ENCODE measurements at regions not wholly inside any gene's neighbourhood (a gene's known extent, or its start where the extent isn't known, plus 50 kb on each side); places are given as distances from the start of the nearest gene placed in this dataset.

- intact Hi-C loops (cut with DNase I) = no loop called here
- no peaks in the 10 kb centered on the region for H3K4me1 ChIP-seq
- no peaks in the 10 kb centered on the region for H3K9me3 ChIP-seq
- no peak overlapping the region for H3K4me3 ChIP-seq
- no peaks in the 10 kb centered on the region for H3K36me3 ChIP-seq
- no peak for ATAC-seq
- TF ChIP-seq CTCF (IDR thresholded peaks at IDR 0.05) = no peak
- H3K27ac ChIP-seq = no peak overlapping the region
- no peaks in the 10 kb centered on the region for H3K27me3 ChIP-seq (ENCODE audit: low read depth)
- DNase-seq = no peak
These were observed 342.0 kb upstream of the IRX4 start for GRCh38 chr5:2224689-2225088.

GRCh38 chr5:2223303-2223702, 340.6 kb upstream of the IRX4 start:
- H3K27ac ChIP-seq = no peak overlapping the region
- no peaks in the 10 kb centered on the region for H3K27me3 ChIP-seq (ENCODE audit: low read depth)
- ATAC-seq = peak; percentile 47 to 48
- no peaks in the 10 kb centered on the region for H3K9me3 ChIP-seq
- intact Hi-C loops (cut with DNase I) = no loop called here
- TF ChIP-seq CTCF (IDR thresholded peaks at IDR 0.05) = no peak
- no peak for DNase-seq
- no peaks in the 10 kb centered on the region for H3K36me3 ChIP-seq
- H3K4me3 ChIP-seq = no peak overlapping the region
- H3K4me1 ChIP-seq = no peaks in the 10 kb centered on the region

- Histone ChIP-seq H3K36me3 (no peaks in the 10 kb centered on the region), H3K9me3 (no peaks in the 10 kb centered on the region), H3K4me1 (no peaks in the 10 kb centered on the region), H3K27ac (no peak overlapping the region), H3K27me3 (ENCODE audit: low read depth) (no peaks in the 10 kb centered on the region), H3K4me3 (no peak overlapping the region)
- DNase-seq (no peak), ATAC-seq (no peak)
- intact Hi-C loops (cut with DNase I) = no loop called here
- TF ChIP-seq CTCF (IDR thresholded peaks at IDR 0.05) = no peak
These were observed 339.7 kb upstream of the IRX4 start for GRCh38 chr5:2222246-2222992.

GRCh38 chr5:2221450-2221849, 338.7 kb upstream of the IRX4 start:
- Histone ChIP-seq H3K9me3 (no peaks in the 10 kb centered on the region), H3K27ac (no peak overlapping the region), H3K4me3 (no peak overlapping the region), H3K36me3 (no peaks in the 10 kb centered on the region), H3K4me1 (no peaks in the 10 kb centered on the region), H3K27me3 (ENCODE audit: low read depth) (no peaks in the 10 kb centered on the region)
- no peak for DNase-seq
- no peak for TF ChIP-seq CTCF (IDR thresholded peaks at IDR 0.05)
- ATAC-seq = no peak
- intact Hi-C loops (cut with DNase I) = no loop called here

GRCh38 chr5:2220741-2221140, 338.0 kb upstream of the IRX4 start:
- ATAC-seq = no peak
- DNase-seq = no peak
- Histone ChIP-seq H3K27ac (no peak overlapping the region), H3K4me1 (no peaks in the 10 kb centered on the region), H3K36me3 (no peaks in the 10 kb centered on the region), H3K9me3 (no peaks in the 10 kb centered on the region), H3K4me3 (no peak overlapping the region), H3K27me3 (ENCODE audit: low read depth) (no peaks in the 10 kb centered on the region)
- no peak for TF ChIP-seq CTCF (IDR thresholded peaks at IDR 0.05)
- intact Hi-C loops (cut with DNase I) = no loop called here

Data from lower lobe of right lung (tissue), 2 donors.